ENCODE measurements at regions not wholly inside any gene's neighbourhood (a gene's known extent, or its start where the extent isn't known, plus 50 kb on each side); places are given as distances from the start of the nearest gene placed in this dataset.

DNA sequence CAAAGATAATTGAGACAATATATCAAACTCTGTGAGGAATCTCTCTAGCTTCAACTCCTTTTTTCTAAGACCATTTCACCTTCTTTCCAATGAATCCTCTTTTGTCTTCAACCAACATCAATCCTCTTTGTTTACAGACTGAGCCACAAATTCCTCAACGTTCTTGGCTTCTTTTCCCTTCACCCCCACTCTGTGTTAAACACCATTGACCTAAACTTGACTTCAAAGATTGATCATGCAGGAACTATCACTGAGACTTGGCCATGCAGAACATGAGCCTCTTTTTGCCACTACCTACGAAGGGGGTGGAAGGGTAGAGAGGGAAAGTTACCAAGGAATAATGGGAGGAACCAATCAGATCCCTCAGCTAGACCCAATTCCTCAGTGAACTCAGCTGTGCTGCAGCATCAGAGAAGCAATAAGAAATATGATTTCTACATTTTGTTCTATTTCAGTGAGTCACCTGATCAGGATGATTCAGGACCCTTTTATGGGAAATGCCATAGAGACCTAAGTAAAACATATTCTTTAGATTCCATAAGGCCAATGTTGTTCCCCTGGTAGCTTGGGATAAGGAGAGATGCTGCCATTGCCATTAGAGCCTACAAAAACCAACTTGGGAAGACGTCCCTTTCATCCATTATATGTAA, 187.7 kb upstream of the RGMB start:
- no peak for DNase-seq

DNA sequence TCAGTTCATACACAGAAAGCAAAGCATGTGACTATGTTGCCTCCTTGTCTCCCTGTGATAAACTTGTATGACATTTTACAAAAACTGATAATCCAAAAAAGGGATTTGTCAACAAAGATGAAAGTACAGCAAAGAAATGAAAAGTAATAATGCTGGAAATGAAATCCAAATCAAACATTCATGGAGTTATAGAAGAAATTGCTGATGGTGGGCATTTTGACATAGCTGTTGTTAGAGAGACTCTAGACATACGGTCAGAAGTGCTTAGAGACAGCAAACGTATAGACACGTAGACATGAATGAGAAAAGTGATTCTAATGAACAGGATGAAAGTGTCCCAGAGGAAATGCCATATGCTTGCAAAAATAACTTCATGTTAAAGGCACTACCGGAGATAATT, 186.9 kb upstream of the RGMB start:
- DNase-seq, result no peak

DNA sequence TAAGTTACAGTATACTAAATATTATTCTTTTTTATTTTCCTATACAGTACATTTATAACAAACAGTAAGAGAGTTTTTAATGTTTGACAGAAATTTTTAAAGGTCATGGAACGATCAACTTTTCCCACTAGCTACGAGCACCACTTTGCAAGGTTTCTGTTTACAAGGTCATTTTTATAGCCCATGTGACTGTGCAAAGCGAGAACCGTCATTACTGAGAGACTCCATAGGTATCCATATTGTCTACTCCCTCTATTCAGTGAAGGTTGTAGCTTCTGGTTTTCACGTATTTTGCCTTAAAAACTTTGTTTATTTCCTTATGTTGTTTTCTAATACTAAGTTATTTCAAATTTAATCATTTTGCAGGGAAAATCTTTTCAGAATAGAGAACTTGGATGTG, 186.3 kb upstream of the RGMB start:
- no peak for DNase-seq

DNA sequence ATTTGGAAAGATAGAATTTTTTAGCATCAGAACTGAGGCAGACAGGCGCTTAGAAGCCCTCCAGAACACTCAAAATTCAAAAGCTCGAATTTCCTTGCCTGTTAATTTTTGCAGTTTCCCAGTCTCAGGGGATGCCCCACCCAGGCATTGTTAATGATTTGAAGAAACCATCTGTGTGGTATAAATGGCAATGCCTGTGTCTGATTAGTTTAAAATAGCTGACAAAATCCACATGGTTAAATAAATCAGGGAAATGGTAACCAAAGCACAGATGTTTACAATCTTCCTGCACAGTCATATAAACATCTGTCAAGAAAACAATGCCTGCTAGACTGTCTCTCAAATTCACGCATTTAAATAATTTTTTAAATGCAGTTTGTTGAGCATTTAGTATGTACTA, 185.2 kb upstream of the RGMB start:
- DNase-seq, result no peak

DNA sequence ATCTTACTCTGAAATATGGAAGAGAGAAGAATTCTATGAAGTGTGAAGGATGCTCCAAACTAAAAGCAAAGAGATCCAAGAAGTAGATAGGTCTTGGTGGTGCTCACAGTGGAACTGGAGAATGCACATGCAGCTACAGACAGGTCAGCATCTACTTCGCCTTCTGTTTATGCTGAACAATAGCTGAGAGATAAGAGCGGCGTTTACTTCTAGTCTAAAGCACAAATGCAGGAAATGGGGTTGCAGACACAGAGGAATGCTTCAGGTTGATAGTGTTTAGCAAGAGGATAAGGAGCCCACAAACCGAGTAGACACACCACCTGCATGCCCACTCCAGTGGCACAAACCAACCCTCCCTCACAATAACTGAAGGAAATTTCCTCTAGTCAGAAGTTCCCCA, 180.0 kb upstream of the RGMB start:
- no peak for DNase-seq

DNA sequence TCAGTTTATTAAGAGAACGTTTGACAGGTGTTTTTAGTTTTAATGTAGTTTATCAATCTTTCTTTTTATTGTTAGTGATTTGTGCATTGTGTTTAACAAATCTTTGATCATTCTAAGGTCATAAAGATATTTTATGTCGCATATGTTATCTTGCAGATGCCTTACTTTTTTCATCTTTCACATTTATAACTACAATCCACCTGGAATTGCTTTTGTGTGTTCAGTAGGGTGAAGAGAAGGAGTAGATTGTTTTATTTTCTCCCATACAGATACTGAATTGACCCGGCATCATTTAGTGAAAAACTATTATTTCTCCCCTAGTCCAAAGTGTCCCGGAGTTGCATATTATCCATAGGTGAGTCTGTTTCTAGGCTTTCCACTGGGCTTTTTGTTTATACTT, 179.4 kb upstream of the RGMB start:
- DNase-seq, result no peak

DNA sequence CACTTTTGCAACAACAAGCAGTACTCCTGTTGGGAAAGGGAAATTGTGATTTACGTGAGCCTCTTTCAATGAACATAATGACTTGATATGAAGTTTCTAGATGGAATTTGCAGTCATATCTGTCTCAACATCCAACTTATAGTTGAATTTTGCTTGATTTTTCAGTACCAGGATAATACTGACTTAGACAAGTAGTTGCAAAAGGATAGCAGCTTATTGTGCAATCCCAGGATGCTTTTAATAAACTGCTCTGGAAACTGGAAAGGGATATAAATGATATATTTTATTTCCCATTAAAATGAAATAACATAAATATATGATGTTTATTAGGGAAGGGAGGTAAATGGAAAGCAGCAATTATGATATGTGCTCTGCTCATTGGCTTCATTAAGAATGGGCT, 174.4 kb upstream of the RGMB start:
- no peak for DNase-seq

DNA sequence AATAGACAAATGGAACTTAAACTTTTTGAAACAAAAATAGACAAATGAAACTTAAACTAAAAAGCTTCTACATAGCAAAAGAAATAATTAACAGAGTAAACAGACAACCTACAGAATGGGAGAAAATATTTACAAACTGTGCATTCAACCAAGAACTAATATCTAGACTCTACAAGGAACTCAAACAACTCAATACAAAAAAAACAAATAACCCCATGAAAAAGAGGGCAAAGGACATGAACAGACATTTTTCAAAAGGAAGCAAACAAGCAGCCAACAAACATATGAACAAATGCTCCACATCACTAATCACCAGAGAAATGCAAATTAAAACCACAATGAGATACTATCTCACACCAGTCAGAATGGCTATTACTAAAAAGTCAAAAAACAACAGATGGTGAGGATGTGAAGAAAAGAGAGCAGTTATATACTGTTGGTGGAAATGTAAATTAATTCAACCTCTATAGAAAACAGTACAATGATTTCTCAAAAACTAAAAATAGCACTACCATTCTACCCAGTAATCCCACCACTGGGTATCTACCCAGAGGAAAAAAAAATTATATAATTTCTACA, 170.8 kb upstream of the RGMB start:
- no peak for DNase-seq

DNA sequence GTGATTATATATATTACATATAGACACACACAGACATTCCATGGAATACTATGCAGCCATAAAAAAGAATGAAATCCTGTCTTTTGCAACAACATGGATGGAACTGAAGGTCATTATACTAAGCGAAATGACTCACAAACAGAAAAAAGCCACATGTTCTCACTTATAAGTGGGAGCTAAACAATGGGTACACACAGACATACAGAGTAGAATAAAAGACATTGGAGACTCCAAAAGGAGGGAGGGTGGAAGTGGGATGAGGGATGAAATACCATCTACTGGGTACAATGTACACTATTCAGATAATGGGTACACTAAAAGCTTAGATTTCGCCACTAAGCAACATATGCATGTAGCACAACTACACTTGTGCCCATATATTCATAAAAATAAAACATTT, 170.0 kb upstream of the RGMB start:
- DNase-seq, result no peak

DNA sequence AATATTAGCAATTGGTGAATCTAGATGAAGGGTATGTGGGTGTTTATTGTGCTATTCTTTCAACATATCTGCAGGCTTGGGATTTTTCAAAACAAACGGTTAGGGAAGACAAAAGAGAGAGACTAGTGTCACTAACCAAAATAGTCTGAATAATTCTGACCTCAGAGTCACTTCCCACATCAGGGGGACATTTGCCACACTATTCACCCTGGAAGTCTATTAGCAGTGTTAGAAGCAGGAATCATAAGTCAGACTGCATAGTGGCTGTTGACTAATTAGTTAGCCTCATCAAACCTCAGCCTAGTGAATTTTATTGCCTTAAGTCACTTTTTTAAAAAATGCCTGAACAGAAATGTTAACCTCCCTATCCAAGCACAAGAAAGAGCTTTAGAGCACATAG, 169.2 kb upstream of the RGMB start:
- no peak for DNase-seq

DNA sequence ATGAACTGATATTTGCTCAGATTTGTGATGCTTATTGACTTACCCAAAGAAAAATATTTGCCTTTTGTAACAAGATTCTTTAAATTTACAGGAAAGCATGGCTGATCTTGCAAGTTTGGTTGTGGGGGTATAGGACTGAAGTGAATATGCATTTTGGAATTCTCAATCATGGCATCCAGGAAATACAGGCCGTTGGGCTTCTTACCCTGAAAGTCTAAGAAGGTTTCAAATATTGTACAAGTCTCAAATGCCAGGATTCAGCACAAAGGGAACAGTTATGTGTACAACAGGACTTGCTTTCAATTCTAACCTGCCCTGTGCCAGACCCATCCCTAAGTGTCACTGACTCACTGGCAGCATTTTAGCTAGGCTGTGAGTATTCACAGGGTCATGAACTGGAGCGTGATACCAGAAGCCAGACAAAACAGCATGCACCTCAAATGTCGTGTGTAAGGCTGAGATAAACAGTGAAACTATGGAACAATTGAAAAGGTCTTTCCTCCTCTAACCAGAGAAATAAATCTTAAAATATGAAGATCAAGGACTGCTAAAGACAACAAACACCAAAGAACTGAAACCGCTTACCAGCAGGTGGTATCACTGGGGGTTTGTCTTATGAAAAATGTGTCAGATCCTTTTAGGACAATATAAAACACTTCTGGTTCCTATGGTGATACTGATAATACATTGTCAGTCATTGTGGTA, 168.6 kb upstream of the RGMB start:
- DNase-seq, result no peak

DNA sequence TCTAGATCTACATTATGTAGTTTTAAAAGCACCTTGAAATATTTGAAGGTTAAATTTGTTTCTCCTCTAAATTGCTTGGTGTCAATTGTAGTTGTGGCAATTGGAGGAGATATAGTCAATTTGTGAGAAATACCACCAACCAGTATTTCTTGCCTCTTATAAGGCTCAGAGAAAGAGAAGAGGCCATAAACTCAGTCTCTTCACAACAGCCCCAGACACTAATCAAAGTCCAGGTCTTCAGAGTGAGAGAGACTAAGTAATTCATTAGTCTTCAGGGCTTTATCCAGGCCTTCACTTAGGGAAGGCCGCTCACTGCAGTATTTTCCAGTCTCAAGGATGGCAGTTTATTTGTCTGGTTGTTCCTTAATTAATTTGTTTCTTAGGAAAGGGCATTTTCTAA, 168.0 kb upstream of the RGMB start:
- no peak for DNase-seq

DNA sequence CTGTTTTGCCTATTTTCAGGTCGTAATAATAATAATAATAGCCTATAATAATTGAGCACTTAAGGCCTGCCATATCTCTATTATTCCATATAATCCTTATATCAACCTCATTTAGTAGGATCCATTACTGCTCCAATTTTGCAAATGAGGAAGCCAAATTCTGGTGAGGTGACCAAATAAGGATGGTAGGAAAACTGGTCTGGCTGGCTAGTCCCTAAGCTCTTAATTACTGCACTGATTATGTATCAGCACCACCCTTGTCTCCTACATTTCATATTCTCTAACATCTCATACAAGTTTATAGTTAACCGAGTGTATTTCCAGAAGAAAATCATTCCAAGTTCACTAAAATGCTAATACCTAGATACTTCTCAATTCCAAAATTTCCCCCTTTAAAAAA, 166.5 kb upstream of the RGMB start:
- DNase-seq, result no peak

DNA sequence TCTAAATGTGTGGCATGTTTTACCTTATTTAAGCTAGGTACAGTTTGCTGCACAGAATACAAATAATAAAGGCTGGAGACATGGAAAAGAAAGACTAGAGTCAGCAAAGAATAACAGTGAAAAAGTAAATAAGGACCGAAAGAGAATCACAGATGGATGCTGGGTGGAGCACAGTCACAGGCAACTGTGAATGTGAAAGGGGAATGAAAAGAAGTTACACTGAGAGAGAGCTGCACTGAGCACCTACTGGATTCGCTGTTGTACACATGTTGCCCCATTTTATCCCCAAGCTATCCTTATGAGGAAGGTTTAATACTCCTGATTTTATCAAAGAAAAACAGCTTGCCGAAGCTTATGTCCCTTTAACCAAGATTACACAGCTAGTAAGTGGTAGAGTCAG, 165.4 kb upstream of the RGMB start:
- no peak for DNase-seq

DNA sequence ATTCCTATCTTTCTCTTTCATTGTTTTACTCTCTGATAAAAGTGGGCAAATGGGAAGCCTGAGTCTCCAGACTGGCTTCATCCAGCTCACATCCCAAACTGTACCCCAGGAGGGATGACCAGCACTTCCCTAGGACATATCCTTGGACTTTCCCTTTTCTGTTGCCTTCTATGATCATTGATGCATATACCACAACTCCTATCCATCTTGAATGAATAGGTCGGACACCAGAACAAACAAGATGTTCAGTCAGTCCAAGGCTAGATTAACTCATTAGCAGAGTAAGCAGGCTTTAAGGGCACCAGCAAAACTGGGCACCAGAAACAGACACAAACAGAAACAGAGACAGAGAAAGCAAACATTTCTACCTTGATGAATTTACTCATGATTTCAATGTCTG, 159.1 kb upstream of the RGMB start:
- no peak for DNase-seq

DNA sequence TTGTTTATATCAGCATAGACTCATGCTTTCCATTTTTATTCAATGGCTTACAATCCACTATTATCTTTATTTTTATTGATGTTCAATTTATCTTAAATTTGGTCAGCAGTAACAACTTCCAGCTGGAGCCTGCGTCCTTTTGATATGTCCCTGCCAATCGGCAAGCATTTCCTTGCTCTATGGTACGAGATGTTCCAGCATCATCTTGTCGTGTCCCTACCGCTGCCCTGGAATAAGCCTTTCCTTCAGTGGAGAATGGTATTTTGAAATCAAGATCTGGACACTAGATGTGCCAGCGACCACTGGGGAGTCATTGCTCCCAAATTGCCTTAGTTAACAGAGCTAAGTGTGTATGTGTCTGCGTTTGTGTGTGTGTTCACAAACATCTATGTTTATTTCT, 151.6 kb upstream of the RGMB start:
- DNase-seq, result no peak

DNA sequence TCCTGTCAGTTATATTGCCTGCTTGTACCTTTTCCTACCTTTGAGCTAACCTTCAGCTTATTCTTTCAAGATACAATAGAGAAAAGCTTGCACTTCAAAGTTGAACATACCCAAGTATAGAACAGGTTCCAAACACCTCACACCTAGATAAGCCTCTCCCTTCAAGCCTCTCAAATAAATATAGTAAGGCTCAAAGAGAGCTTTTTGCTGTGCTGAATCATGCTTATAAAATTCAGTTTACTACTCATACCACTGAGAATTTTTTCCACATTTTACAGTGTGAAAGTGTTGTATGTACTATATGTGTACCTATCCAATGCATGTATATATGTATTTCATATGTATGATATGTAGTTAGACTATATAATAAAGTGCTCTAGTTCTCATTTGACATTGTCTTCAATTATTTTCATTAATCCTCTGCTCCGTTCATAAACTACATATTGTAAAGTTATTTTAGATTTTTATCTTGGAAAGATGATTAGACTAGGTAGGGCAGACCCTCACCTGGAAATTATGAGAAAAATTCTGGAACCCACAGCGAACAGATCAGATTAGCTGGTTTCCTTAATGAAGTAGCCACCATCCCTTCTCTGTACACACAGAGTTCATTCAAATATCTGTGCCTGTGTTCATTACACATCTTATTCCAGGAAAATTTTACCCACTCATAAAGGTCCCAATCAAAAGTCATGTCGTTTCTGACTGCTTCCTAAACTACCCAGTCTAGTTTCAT, 149.2 kb upstream of the RGMB start:
- DNase-seq, result no peak

DNA sequence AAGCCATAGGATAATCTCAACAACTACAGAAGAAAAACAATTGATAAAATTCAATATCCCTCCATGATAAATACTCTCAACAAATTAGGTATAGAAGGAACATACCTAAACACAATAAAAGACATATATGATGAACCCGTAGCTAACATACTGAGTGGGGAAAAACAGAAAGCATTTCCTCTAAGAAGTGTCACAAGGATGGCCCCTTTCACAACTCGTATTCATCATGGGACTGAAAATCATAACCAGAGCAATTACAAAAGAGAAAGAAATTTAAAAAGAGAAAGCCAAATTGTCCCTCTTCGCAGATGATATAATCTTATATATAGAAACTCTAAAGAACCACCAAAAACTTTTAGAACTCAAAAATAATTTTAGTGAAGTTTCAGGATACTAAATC, 146.3 kb upstream of the RGMB start:
- DNase-seq, result no peak

DNA sequence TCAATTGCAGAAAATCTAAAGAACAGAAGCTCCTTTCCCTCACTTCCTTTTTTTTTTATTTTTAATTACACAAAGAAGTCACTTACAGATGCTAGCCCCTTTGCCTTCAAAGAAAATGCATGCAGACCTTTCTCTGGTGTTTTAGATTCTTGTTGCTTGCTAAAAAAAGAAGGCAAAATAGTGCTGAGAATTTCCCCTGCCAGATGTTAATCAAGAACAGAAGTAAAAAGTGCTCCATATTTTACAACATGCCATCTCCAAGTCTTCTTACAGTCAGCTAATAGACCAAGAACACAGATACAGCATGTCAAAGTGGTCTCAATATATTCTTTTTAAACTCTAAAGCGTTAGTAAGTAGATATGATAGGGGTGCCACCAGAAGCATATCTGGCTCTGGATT, 142.8 kb upstream of the RGMB start:
- no peak for DNase-seq

DNA sequence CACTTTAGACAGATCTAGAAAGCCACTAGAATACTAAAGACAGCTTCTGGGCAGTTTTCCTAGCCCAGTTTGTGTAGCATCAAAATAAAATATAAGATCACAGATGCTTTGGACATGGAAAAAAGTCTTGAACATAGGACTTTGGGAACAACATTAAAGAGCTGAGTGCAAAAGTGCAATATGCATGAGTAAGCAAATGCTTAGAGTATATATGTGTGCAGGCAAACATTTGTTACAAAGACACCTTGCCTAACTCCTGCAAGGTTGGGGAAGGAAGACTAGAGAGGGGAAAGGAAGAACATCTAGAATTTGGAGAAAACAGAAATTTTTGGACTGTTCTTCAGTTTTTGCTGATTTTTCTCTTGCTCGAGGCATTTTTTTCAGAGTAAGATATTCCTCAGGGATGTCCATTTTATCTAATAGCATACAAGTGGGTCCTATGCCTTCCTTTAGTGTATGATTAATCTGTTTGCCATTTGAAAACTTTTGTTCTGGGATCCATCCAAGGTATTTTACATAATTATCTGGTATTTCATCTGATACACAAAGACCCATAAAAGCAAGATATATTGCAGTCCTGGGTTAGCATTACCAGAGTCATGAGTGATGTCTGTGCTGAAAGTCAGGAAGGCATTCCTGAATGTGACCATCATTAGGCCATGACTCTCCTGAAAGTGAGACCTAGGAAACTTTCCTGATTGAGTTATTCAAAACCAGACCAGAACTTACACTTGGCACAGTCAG, 142.0 kb upstream of the RGMB start:
- no peak for DNase-seq

DNA sequence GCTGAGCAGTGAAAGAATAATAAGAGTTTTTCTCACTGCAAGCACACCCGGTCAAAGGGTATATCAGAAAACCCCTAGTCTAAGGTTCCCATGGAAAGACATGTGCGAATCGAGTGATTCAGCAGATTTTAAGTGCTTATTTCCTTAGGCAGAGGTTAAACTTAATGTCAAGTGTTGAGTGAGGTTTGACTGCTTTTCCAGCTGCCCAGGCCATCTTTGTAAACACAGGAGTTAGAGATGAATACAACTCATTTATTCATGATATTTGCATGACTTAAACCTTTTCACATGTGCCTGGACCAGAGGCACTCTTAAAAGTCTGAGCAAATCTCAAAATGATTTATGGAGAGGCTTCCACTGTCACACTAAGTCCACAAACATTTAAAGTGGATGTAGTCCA, 137.8 kb upstream of the RGMB start:
- no peak for DNase-seq

DNA sequence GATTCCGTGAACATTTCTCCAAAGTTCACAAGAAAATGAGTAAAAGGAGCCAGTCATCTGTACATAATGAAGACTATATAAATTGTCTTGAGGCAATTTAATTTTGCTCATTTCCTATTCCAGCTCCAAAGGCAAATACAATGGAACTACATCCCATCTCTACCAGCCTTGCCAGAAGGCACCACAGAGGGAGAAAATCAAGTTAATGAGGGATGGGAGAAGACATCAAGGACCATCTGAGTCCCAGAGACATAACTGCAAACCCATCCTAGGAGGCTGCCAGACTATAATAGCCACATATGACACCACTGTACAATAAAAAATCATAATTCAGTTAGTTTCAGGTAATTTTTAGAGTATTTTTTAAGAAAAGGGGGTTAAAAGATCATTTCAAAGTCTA, 136.3 kb upstream of the RGMB start:
- DNase-seq, result no peak

DNA sequence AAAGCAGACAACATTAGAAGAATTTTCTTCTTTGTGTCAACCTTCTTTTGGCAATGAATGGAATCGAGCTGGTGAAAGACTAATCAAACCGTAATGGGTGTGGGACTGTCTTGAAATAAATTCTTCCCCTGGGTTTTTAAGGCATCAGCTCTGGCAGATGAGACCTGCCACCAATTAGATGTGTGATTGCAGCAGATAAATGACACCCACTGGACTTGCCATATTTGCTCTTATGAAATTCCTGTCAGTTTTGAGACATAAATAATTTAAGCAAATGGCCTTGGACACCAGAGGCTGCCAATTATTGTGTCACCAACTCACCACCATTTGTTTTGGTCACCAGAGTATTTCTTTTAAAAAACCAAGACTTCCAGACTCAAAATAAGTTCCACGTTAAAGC, 135.9 kb upstream of the RGMB start:
- peak in 1 of 2 experiments; percentile 50 for DNase-seq
